OCI-LY3 (cell line): ENCODE measurements at regions not wholly inside any gene's neighbourhood (a gene's known extent, or its start where the extent isn't known, plus 50 kb on each side); places are given as distances from the start of the nearest gene placed in this dataset.

ENCODE experiments used
- H2AFZ ChIP-seq: fragments of 200-600, 300-600 bp; shearing (Covaris generic); 2 replicates; pipeline ENCODE4 v1.6.0; 2014; ENCODE audit warnings: antibody characterized with exemption, low read depth, low read length
- H3K27ac ChIP-seq: fragments of 200-600, 300-600 bp; sonication (generic); 2 replicates; pipeline ENCODE4 v1.5.1; 2014; ENCODE audit warnings: mild to moderate bottlenecking, low read length, moderate library complexity, mixed read lengths
- H3K27me3 ChIP-seq: fragments of 200-600, 300-600 bp; sonication (generic); 2 replicates; pipeline ENCODE4 v1.6.1; 2014; ENCODE audit warnings: low read depth, low read length, mixed read lengths
- H3K36me3 ChIP-seq: fragments of 200-600, 300-600 bp; sonication (generic); replicated peaks from 2 replicates; pipeline ENCODE3; 2014; ENCODE audit warnings: low read depth, low read length, mixed read lengths
- H3K4me1 ChIP-seq: fragments of 300-600, 200-600 bp; sonication (generic); 2 replicates; pipeline ENCODE4 v1.6.1; 2014; ENCODE audit warnings: low read length, mixed read lengths
- H3K4me2 ChIP-seq: fragments of 200-600, 300-600 bp; sonication (generic); 2 replicates; pipeline ENCODE4 v1.6.1; 2014; ENCODE audit warnings: low read length, mixed read lengths
- H3K4me3 ChIP-seq: fragments of 300-600, 200-600 bp; sonication (generic); 2 replicates; pipeline ENCODE4 v1.5.1; 2014; ENCODE audit warnings: antibody characterized with exemption, mild to moderate bottlenecking, low read length, moderate library complexity
- H3K79me2 ChIP-seq: fragments of 300-600, 200-600 bp; shearing (Covaris generic); 2 replicates; pipeline ENCODE4 v1.6.1; 2014; ENCODE audit warnings: mild to moderate bottlenecking, low read length, mixed read lengths
- H3K9ac ChIP-seq: fragments of 300-600, 200-600 bp; shearing (Covaris generic); 2 replicates; pipeline ENCODE4 v1.6.0; 2014; ENCODE audit warnings: mild to moderate bottlenecking, low read length, moderate library complexity
- H3K9me3 ChIP-seq: fragments of 200-600, 300-600 bp; shearing (Covaris generic); 2 replicates; pipeline ENCODE4 v1.6.1; 2014; ENCODE audit warnings: low read length, mixed read lengths; ENCODE audit not compliant: insufficient read depth
- H4K20me1 ChIP-seq: fragments of 200-600, 300-600 bp; sonication (generic); 2 replicates; pipeline ENCODE4 v1.6.1; 2016; ENCODE audit warnings: low read length, mixed read lengths; ENCODE audit not compliant: insufficient read depth
- CTCF ChIP-seq: fragments of 200-600, 300-600 bp; sonication (generic); IDR thresholded peaks from 2 replicates; pipeline ENCODE4 v1.5.1; 2014; ENCODE audit warnings: antibody characterized with exemption, low read length, low read depth
- EZH2phosphoT487 ChIP-seq: fragments of 200-600 bp; shearing (Covaris generic); IDR thresholded peaks from 2 replicates; pipeline ENCODE4 v1.6.1; 2018; ENCODE audit warnings: antibody characterized with exemption, mixed run types, low read depth

- Histone ChIP-seq H3K79me2 (no peaks in the 10 kb centered on the region), H2AFZ (no peak overlapping the region), H4K20me1 (no peaks in the 10 kb centered on the region), H3K4me2 (no peak overlapping the region), H3K27ac (no peak overlapping the region), H3K9me3 (no peaks in the 10 kb centered on the region), H3K4me1 (no peaks in the 10 kb centered on the region), H3K27me3 (no peaks in the 10 kb centered on the region), H3K9ac (no peak overlapping the region), H3K4me3 (no peak overlapping the region), H3K36me3 (no peaks in the 10 kb centered on the region)
- no peak for TF ChIP-seq EZH2phosphoT487
- no peak for TF ChIP-seq CTCF
Observed at GRCh38 chr4:72899621-72900020, 169.9 kb downstream of the COX18 start.

DNA sequence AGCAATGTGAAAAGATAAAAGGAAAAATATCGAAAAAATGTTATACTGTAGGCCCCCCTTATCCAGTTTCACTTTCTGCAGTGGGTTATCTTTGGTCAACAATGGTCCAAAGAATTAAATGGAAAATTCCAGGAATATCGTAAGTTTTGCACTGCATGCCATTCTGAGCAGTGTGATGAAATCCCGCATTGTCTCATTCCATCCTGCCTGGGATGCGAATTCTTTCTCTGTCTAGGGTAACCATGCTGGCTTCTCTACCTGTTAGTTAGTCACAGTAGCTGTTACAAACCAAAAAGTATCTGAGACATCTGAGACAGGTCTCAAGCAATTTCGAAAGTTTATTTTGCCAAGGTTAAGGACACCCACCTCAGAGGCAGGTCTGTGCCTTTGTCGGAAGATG lies 170.3 kb downstream of the COX18 start:
- no peaks in the 10 kb centered on the region for H3K9me3 ChIP-seq
- H3K27me3 ChIP-seq, result no peaks in the 10 kb centered on the region
- no peaks in the 10 kb centered on the region for H3K79me2 ChIP-seq
- H4K20me1 ChIP-seq, result no peaks in the 10 kb centered on the region
- TF ChIP-seq EZH2phosphoT487, result no peak
- TF ChIP-seq CTCF, result no peak
- H2AFZ ChIP-seq, result no peak overlapping the region
- H3K9ac ChIP-seq, result no peak overlapping the region
- no peaks in the 10 kb centered on the region for H3K4me1 ChIP-seq
- H3K36me3 ChIP-seq, result no peaks in the 10 kb centered on the region
- H3K27ac ChIP-seq, result no peak overlapping the region
- no peak overlapping the region for H3K4me3 ChIP-seq
- H3K4me2 ChIP-seq, result no peak overlapping the region

DNA sequence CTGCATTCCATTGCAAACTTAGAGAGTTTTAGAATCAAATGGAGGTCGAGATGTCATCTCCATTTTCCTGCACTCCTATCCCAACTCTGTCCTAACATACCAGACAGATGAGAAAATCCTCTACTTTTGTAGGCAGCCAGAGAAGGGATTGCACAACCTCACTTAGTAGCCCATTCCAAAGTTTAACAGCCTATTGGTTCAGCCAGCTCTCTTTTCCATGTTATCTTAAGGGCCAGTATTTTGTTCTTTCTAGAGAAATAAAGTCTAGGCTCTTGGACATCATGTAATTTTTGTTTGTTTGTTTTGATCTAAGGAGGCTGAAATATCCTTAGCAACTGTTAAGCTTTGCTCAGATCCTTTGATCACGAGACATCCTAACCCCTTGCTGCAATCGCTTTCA lies 173.0 kb downstream of the COX18 start:
- no peak overlapping the region for H2AFZ ChIP-seq
- no peak overlapping the region for H3K9ac ChIP-seq
- H3K36me3 ChIP-seq, result no peaks in the 10 kb centered on the region
- no peak overlapping the region for H3K27ac ChIP-seq
- H3K4me3 ChIP-seq, result no peak overlapping the region
- TF ChIP-seq EZH2phosphoT487 (no peak), CTCF (no peak)
- no peaks in the 10 kb centered on the region for H3K27me3 ChIP-seq
- no peaks in the 10 kb centered on the region for H4K20me1 ChIP-seq
- no peaks in the 10 kb centered on the region for H3K4me1 ChIP-seq
- no peak overlapping the region for H3K4me2 ChIP-seq
- no peaks in the 10 kb centered on the region for H3K9me3 ChIP-seq
- no peaks in the 10 kb centered on the region for H3K79me2 ChIP-seq

- H4K20me1 ChIP-seq, result no peaks in the 10 kb centered on the region
- no peaks in the 10 kb centered on the region for H3K27me3 ChIP-seq
- H3K4me3 ChIP-seq, result no peak overlapping the region
- H3K4me1 ChIP-seq, result no peaks in the 10 kb centered on the region
- H3K36me3 ChIP-seq, result no peaks in the 10 kb centered on the region
- H2AFZ ChIP-seq, result no peak overlapping the region
- no peaks in the 10 kb centered on the region for H3K79me2 ChIP-seq
- H3K9me3 ChIP-seq, result no peaks in the 10 kb centered on the region
- no peak for TF ChIP-seq EZH2phosphoT487
- no peak for TF ChIP-seq CTCF
- H3K9ac ChIP-seq, result no peak overlapping the region
- H3K4me2 ChIP-seq, result no peak overlapping the region
- H3K27ac ChIP-seq, result no peak overlapping the region
Observed at GRCh38 chr4:72895408-72895807, 174.1 kb downstream of the COX18 start.
